ENCODE measurements at regions not wholly inside any gene's neighbourhood (a gene's known extent, or its start where the extent isn't known, plus 50 kb on each side); places are given as distances from the start of the nearest gene placed in this dataset.

- TF ChIP-seq EP300 (IDR thresholded peaks at IDR 0.05), result no peak
- no peak for TF ChIP-seq POLR2A (IDR thresholded peaks at IDR 0.05)
- no peak for TF ChIP-seq CTCF (IDR thresholded peaks at IDR 0.05)
- DNase-seq (ENCODE audit: low spot score in 2 of 2), result no peak
- H3K4me1 ChIP-seq, result no peaks in the 10 kb centered on the region
- H3K27ac ChIP-seq, result no peak overlapping the region
- WGBS, 2 donors, result 97% methylated on average over 2 of the region's 2 CpGs
- no peaks in the 10 kb centered on the region for H3K36me3 ChIP-seq
- no peak overlapping the region for H3K4me3 ChIP-seq
- no peaks in the 10 kb centered on the region for H3K27me3 ChIP-seq
- no peaks in the 10 kb centered on the region for H3K9me3 ChIP-seq
Measured at GRCh38 chr3:124483915-124484470, 246.3 kb upstream of the UMPS start.

GRCh38 chr3:124486324-124486723 is 243.9 kb upstream of the UMPS start:
- Histone ChIP-seq H3K4me1 (no peaks in the 10 kb centered on the region), H3K9me3 (no peaks in the 10 kb centered on the region), H3K4me3 (no peak overlapping the region), H3K36me3 (no peaks in the 10 kb centered on the region), H3K27me3 (no peaks in the 10 kb centered on the region), H3K27ac (no peak overlapping the region)
- TF ChIP-seq CTCF (IDR thresholded peaks at IDR 0.05) (no peak), POLR2A (IDR thresholded peaks at IDR 0.05) (no peak), EP300 (IDR thresholded peaks at IDR 0.05) (no peak)
- 20 to 52% methylated on average over 2 of the region's 2 CpGs for WGBS, 2 donors
- DNase-seq (ENCODE audit: low spot score in 2 of 2), result no peak

GRCh38 chr3:124489506-124489905 is 240.7 kb upstream of the UMPS start:
- DNase-seq (ENCODE audit: low spot score in 2 of 2), result no peak
- Histone ChIP-seq H3K4me3 (no peak overlapping the region), H3K4me1 (no peaks in the 10 kb centered on the region), H3K27ac (no peak overlapping the region), H3K27me3 (no peaks in the 10 kb centered on the region), H3K9me3 (no peaks in the 10 kb centered on the region), H3K36me3 (no peaks in the 10 kb centered on the region)
- TF ChIP-seq POLR2A (IDR thresholded peaks at IDR 0.05) (no peak), EP300 (IDR thresholded peaks at IDR 0.05) (no peak), CTCF (IDR thresholded peaks at IDR 0.05) (no peak)

GRCh38 chr3:124491098-124491497 is 239.2 kb upstream of the UMPS start:
- Histone ChIP-seq H3K4me3 (no peak overlapping the region), H3K4me1 (no peaks in the 10 kb centered on the region), H3K27me3 (no peaks in the 10 kb centered on the region), H3K27ac (no peak overlapping the region), H3K9me3 (no peaks in the 10 kb centered on the region), H3K36me3 (no peaks in the 10 kb centered on the region)
- WGBS, 2 donors, result 62 to 80% methylated on average over 8 of the region's 8 CpGs
- TF ChIP-seq EP300 (IDR thresholded peaks at IDR 0.05) (no peak), POLR2A (IDR thresholded peaks at IDR 0.05) (no peak), CTCF (IDR thresholded peaks at IDR 0.05) (no peak)
- DNase-seq (ENCODE audit: low spot score in 2 of 2), result no peak

GRCh38 chr3:124491875-124492274 is 238.4 kb upstream of the UMPS start:
- WGBS, 2 donors, result 95 to 99% methylated on average over 3 of the region's 3 CpGs
- Histone ChIP-seq H3K4me3 (no peak overlapping the region), H3K9me3 (no peaks in the 10 kb centered on the region), H3K4me1 (no peaks in the 10 kb centered on the region), H3K27me3 (no peaks in the 10 kb centered on the region), H3K36me3 (no peaks in the 10 kb centered on the region), H3K27ac (no peak overlapping the region)
- no peak for DNase-seq (ENCODE audit: low spot score in 2 of 2)
- TF ChIP-seq CTCF (IDR thresholded peaks at IDR 0.05), result no peak
- no peak for TF ChIP-seq POLR2A (IDR thresholded peaks at IDR 0.05)
- no peak for TF ChIP-seq EP300 (IDR thresholded peaks at IDR 0.05)
